SH-SY5Y (cell line): ENCODE measurements at regions not wholly inside any gene's neighbourhood (a gene's known extent, or its start where the extent isn't known, plus 50 kb on each side); places are given as distances from the start of the nearest gene placed in this dataset.

Source experiments
- GATA2 ChIP-seq: IDR thresholded peaks from 2 replicates; pipeline ENCODE4 v1.6.1; 2011; ENCODE audit warnings: mild to moderate bottlenecking, low read depth, low read length
- GATA3 ChIP-seq: IDR thresholded peaks from 2 replicates; pipeline ENCODE4 v1.6.1; 2011; ENCODE audit warnings: low read depth, mild to moderate bottlenecking, low read length, moderate library complexity

DNA sequence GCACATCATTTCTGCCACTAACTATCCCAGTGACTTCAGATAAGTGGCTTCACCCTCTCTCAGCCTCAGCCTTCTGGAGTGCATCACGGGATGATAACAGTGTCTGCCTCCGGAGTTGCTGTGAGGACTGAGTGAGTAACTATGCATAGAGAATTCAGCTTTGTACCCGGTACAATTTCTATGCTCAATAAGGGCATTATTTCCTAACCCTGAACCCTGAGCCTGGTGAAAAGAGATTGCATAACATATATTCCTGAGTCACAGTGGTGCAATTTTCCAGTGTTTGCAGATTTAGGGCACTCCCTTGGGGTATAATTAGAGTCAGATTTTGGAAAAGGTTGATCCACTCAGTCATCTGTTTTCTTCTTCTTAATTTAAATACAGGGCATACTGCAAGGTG is 181.1 kb downstream of the PTPN11 start:
- TF ChIP-seq GATA3 (no peak), GATA2 (no peak)
